Neural crest cell (in vitro differentiated cells): ENCODE measurements at regions not wholly inside any gene's neighbourhood (a gene's known extent, or its start where the extent isn't known, plus 50 kb on each side); places are given as distances from the start of the nearest gene placed in this dataset.

Experiments
- DNase-seq: peaks from one replicate; pipeline ENCODE4 v3.0.0; 2021; ENCODE audit warnings: low read depth, mixed read lengths, low spot score
- H3K27ac Mint-ChIP-seq: one replicate; pipeline ENCODE4 v1.8.0; 2021; ENCODE audit warnings: mild to moderate bottlenecking, mixed read lengths; ENCODE audit not compliant: unreplicated experiment
- H3K27me3 Mint-ChIP-seq: 2 replicates; pipeline ENCODE4 v1.8.0; 2021; ENCODE audit warnings: low read depth, mild to moderate bottlenecking, mixed read lengths
- H3K36me3 Mint-ChIP-seq: 2 replicates; pipeline ENCODE4 v1.8.0; 2021; ENCODE audit warnings: low read depth, mild to moderate bottlenecking, mixed read lengths
- H3K4me1 Mint-ChIP-seq: 2 replicates; pipeline ENCODE4 v1.8.0; 2021; ENCODE audit warnings: mixed read lengths
- H3K4me3 Mint-ChIP-seq: one replicate; pipeline ENCODE4 v1.8.0; 2021; ENCODE audit warnings: mild to moderate bottlenecking, mixed read lengths
- H3K9me3 Mint-ChIP-seq: 2 replicates; pipeline ENCODE4 v1.8.0; 2021; ENCODE audit warnings: mixed read lengths
- CTCF ChIP-seq: fragments of 200-600 bp; sonication (generic); conservative IDR thresholded peaks from 2 replicates; pipeline ENCODE4 v1.5.0; 2021; ENCODE audit warnings: antibody characterized with exemption, mild to moderate bottlenecking

DNA sequence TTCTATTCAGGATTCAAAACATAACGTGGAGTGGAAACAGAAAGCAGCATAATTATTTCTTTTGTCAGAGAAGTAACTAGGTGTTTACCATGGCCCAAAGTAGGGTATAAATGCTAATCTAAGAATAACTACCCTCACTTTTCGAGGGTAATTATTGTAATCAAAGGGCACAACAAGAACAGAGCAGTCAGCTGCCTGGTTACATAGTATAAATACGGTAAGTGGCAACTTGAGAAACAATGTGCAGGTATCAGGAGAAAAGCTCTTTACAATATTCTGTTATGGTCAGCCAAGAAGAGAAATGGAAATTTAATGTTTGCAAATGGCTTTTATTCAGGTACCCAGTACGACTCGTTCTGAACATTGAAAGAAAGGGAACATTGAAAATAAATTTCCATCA, 242.0 kb upstream of the NPY start:
- TF ChIP-seq CTCF, result no peak
- no peak for DNase-seq
- Mint-ChIP-seq H3K9me3 (peaks cover 3% of the 10 kb centered on the region), H3K27ac (no peak overlapping the region), H3K4me3 (no peak overlapping the region), H3K36me3 (no peaks in the 10 kb centered on the region), H3K4me1 (no peaks in the 10 kb centered on the region), H3K27me3 (no peaks in the 10 kb centered on the region)

GRCh38 chr7:24049296-24049695, 234.7 kb upstream of the NPY start:
- peaks cover 4% of the 10 kb centered on the region for H3K4me1 Mint-ChIP-seq
- H3K36me3 Mint-ChIP-seq, result no peaks in the 10 kb centered on the region
- H3K27me3 Mint-ChIP-seq, result peaks cover 14% of the 10 kb centered on the region
- no peak for DNase-seq
- no peak overlapping the region for H3K4me3 Mint-ChIP-seq
- no peak for TF ChIP-seq CTCF
- H3K9me3 Mint-ChIP-seq, result peaks cover 3% of the 10 kb centered on the region
- H3K27ac Mint-ChIP-seq, result no peak overlapping the region

GRCh38 chr7:24050991-24051560, 232.9 kb upstream of the NPY start:
- no peak for DNase-seq
- Mint-ChIP-seq H3K4me3 (no peak overlapping the region), H3K36me3 (no peaks in the 10 kb centered on the region), H3K4me1 (peaks cover 4% of the 10 kb centered on the region), H3K27me3 (peaks cover 21% of the 10 kb centered on the region), H3K27ac (no peak overlapping the region), H3K9me3 (no peaks in the 10 kb centered on the region)
- no peak for TF ChIP-seq CTCF

- DNase-seq, result no peak
- TF ChIP-seq CTCF, result no peak
- Mint-ChIP-seq H3K27me3 (peaks cover 21% of the 10 kb centered on the region), H3K4me3 (no peak overlapping the region), H3K9me3 (no peaks in the 10 kb centered on the region), H3K36me3 (no peaks in the 10 kb centered on the region), H3K27ac (no peak overlapping the region), H3K4me1 (peaks cover 4% of the 10 kb centered on the region)
These were observed 232.3 kb upstream of the NPY start for GRCh38 chr7:24051651-24052050.

DNA sequence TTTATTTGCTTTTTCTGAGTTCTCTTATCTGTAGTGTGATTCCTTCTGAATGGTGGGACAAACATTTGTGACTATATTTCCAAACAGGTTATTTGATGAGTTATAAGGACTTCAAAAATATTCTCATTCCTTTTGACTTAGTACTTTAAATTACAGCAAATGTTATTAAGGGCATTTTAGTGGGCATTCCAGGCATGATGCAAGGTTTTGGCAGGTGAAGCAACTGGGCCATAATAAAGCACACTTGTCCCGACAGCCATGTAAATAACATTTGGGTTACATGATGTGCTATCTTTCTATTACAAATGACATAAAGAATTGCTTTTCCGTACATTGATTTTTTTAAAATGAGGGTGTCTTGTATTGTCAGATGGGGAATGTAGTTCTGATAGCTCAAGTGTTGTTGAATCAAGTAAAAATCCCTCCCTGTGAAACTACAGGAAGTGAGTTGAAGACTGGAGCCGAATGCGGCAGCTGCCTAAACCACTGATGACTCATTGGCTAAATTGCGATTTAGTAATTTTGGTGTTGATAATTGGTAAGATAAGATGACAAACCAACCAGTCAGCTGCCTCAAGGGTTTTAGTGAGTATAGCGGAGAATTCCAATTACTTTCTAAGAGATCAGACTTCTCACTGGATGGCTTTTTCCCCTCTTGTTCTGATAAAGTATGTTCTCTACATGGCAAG, 231.3 kb upstream of the NPY start:
- no peak for TF ChIP-seq CTCF
- H3K4me3 Mint-ChIP-seq, result no peak overlapping the region
- no peaks in the 10 kb centered on the region for H3K36me3 Mint-ChIP-seq
- no peak overlapping the region for H3K27ac Mint-ChIP-seq
- peaks cover 21% of the 10 kb centered on the region for H3K27me3 Mint-ChIP-seq
- peaks cover 4% of the 10 kb centered on the region for H3K4me1 Mint-ChIP-seq
- DNase-seq, result no peak
- no peaks in the 10 kb centered on the region for H3K9me3 Mint-ChIP-seq
